GM18909 (cell line): ENCODE measurements at regions not wholly inside any gene's neighbourhood (a gene's known extent, or its start where the extent isn't known, plus 50 kb on each side); places are given as distances from the start of the nearest gene placed in this dataset.
"Not testable (repeated sequence)": the region's sequence is repeated elsewhere in the genome, so short reads cannot be mapped to it uniquely, and the experiment has no call there.

Source experiments
- ATAC-seq: cut with Tn5 transposase; IDR thresholded peaks from one replicate; pipeline ENCODE4 v1.9.1; 2021; ENCODE audit warnings: mild to moderate bottlenecking; ENCODE audit not compliant: unreplicated experiment, poor library complexity

DNA sequence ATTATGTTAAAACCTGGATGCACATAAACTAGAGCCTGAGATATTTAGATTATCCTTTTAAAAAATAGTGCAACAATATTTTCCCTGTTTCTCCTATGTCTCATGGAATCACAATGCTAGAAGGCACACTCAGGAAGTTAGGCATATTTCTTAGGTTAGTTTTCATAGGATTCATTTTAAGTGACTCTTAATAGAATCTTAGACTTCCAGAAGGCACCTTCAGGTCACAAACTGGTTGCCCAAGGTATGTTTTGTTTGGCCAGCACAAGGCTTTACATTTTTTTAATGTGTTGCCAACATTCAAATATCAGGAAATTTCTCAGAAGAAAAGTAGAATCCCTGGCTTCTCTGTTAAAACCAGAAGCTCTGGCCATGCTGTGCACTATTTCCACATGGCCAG, 129.3 kb downstream of the LNPK start:
- ATAC-seq: no peak

DNA sequence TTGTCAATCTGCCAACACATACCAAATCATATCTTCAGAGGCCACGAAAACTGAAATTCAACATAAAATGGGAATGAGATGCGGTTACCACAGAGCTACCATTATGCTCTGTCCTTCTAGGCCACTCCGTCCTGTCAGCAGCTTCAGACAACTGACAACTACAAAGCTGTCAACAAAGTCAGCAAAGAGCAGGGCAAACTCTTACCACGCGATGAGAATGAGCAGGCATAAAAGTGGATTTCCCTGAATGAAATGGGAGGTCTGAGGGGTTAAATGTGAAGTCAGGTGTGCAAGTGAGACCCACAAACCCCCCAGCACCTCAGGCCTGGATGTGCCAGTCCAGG, 130.1 kb downstream of the LNPK start:
- ATAC-seq: no peak

DNA sequence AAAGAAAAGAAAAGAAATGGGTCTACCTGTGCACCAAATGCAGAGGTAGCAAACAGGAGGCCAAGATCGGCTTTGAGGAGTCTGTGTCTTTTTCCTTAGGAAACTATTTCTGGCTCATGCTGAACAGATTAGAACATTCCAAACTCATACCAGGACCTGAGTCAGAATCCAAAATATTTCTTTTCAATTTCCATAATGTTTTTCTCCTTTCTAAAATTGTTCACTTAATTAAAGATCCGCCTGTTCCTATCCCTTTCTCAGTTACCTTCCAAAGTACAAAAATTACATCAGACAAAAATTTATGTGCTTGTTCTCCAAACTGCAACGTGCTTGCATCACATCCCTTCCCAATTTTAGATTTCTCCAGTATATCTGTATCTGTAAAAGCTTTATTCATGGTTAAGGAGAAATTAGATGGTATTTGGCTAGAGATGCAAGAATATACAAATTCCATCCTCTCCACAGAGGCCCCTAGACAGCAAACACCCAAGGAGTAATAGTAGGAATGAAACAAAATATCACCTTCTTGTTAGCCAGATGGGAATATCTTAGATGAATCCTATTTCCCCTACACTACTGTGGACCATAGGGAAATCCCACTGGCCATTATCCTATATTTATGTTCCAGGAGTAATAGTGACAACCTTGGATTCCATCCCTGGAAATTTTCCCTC, 130.6 kb downstream of the LNPK start:
- no peak for ATAC-seq

DNA sequence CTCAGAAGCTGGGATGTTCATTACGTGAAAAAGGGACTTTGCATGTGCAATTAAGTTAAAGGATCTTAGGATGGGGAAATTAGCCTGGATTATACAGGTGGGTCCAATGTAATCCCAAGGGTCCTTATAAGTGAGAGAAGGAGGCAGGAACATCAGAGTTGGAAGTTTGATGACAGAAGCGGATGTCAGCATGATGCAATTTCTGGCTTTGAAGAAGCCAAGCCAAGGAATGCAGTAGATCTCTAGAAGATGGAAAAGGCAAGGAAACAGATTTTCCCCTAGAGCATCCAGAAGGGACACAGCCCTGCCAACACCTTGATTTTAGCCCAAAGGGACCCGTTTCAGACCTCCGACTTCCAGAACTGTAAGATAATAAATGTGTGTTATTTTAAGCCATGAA, 136.4 kb downstream of the LNPK start:
- no peak for ATAC-seq

DNA sequence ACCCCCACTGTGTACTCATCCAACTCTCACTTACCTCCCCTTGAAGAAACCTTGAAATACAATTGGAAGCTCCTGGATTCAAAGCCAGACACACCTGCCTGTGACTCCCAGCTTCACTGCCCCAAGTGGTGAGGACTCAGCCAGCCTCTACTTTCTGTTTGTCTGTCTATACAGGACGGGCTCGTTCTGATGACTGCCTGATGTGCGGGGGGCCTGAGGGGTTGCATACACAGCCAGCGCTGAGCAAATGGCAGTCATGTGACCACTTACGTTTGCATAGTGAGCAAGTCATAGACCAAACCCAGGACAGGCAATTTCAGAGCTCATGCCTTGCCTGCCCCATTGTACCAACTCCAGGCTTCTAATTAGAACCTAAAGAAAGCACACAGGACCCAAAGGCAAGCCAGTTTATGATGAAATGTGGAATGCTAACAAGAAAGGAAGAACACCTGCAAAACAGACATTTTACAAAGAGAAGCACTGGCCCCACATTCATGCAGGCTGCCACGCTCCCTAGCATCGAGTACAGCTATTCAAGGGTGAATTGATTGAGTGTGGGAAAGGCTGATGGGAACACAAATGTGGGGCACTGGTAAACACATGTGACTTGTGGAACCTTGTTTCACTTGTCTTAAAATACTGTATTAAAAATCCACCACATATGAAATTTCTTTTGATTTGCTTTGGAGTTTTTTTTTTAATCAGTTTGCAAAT, 137.8 kb downstream of the LNPK start:
- ATAC-seq: no peak

DNA sequence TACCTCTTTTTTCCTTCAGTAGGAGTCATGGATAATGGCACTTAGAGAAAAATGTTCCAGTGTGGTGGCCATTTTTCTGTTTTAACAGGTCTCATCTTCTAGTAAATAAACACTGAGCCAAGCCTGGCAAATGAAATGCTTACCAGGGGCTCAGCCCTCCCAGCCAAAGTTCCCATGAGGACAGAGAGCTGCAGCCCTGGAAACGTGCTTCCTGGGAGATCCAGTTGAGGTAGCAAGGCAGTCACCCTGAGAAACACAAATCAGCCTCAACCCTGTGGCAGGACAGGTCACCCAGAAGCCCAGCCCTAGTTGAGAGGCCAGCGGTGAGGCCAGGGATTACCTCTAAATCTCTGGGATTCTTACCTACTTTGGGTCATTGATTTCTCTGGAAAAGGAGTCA, 140.1 kb downstream of the LNPK start:
- ATAC-seq: no peak

DNA sequence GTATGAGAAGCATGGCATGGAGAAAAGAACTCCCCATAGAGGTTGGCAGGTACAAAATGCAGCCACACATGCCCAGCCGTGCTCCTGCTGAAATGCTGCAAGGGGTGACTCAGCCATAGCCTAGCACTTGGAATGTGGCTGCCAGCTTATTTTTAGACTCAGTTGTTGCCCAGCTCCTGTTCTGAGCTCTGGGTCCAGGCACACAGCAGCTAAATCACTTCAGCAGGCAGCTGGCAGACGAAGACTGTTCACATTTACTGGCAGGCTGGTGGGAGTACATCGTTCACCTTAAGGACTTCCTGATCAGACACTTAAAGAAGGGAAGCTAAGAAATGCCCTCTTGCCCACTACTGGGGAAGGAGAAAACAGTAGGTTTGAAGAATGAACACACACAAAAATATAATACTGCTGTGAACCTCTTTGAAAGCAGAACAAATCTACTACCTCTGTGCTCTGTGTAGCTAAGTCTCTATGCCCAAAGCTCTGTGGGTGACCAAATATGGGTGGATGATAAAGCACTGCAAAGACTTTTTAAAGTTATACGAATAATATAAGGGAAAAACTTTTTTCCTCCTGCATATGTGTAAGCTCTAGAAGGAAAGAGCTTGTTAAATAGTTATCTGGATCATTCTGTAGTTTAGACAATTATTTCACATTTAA, 146.1 kb downstream of the LNPK start:
- ATAC-seq: no peak

DNA sequence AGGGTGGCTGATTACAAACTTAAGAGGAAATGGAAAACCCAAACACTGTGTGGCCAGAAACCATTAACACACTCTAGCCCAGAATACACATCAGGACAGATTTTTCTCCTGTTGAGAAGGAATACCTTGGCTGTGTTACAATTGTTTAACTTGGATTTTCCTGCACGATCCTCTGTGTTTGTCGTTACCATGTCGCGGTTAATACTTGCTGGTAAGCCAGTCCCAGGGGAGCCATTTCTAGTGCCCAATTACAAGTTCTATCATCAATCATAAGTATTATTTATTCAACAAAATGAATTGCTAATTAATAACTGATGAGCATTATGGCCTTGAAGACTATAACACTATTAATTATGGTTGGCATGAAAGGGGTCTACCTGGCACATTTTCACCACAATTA, 146.8 kb downstream of the LNPK start:
- ATAC-seq: no peak

DNA sequence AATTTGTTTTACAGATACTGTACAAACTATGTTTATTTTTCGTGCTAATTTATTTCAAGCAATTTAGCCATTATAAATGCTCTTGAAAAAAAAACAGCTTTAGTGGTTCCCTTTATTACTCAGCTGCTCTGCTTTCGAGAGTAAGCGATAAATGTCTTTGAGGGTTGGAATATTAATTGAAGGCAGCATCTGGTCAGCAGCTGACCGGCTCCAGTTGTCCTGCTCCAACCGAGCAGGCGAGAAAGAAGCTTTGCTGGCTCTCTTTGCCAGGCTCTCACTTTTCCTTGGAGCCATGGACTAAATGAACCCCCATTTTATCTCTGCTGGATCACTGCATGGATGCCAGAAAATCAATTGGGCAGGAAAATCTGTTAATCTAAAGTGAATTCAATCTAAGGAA, 147.4 kb downstream of the LNPK start:
- no peak for ATAC-seq

DNA sequence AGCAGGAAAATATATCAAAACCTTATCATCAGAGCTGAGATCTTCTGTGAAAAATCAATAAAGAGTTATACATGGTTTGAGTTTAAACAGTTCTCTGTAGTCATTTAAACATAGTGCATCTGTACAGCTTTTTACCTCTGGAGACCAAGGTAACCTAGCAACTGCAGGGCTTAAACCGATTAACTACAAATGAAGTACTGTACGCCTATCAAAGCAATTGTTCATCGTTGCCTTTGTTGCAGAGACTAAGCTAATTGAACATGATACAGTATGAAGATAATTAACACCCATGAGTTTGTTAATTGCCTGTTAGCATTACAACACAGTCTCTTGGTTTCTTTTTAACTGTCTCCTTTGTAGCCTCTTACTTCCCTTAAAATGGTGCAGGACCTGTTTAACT, 147.9 kb downstream of the LNPK start:
- ATAC-seq: no peak

DNA sequence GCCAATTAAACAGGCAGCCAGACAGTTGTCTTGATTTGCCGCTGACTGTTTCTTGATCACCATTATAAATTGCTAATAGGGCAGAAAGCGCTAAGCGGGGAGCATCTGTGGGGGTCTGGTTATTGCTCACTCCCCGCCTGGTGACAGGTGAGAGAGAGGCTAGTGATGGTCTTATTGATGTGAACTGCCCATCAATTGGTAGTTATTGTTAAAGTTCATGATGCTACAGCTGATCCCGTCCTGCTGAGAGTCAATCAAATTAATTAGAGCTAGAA, 148.5 kb downstream of the LNPK start:
- no peak for ATAC-seq

DNA sequence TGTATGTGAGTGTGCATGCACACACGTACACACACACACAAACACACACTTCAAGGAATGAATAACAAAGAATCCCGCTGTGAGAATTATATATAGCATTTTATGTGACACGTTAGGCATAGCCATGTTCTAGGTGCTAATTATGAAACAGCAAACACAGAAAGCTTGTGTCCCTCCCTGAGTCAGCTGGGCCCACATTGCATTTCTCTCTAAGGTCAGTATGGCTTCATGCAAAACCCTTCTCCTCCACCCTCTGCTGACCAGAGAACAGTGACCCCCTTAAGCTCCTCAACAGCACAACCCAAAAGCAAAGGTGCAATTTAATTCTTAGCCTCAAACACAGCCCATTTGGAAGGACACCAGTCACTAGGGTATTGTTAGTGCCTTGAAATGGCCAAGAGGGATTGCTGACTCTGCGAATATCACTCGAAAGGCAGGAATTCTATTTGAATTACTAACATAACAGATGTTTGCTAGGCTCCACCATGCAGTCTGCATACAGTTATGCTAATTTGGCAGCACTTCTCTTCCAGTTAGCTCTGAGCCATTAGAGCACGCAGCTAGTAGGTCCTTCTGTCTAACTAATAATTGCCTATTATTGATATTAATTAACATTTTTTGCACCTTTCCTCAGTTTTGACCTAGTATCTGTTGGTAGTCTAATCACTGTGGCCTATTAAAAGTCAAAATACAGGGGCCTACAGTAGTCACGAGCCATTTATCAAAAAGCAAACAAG, 149.0 kb downstream of the LNPK start:
- ATAC-seq: no peak

DNA sequence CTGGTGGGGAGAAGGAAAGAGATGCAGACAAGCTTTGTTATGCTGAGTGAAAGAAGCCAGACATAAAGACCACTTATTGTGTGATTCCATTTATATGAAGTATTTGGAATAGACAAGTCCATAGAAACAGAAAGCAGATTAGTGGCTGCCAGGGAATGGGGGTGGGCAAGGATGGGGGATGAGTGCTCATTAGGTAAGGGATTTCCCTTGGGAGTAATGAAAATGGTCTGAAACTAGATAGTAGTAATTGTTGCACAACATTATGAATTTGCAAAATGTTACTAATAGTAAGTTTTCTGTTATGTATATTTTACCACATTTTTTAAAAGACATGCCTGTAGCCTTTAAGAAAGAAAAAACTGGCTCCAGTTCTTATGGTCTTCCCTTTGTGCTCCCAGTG, 154.9 kb downstream of the LNPK start:
- no peak for ATAC-seq

DNA sequence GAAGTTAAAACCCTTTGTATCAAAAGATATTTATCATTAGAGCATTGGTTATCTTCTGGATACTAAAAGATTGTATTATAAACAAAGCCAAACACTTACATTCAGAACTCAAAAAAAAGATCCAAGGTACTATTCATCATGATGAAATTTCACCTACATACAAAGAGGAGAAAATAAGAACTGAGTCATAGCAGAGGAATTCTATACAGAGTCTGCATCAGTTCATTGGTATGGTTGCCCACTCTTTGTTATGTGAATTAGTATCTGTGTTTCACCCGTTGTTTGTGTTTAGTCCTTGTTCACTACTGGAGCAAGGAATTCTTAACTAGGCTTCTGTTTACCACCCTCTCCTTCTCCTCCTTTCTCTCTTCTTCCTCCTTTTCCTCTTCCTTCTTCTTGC, 157.9 kb downstream of the LNPK start:
- ATAC-seq: no peak

DNA sequence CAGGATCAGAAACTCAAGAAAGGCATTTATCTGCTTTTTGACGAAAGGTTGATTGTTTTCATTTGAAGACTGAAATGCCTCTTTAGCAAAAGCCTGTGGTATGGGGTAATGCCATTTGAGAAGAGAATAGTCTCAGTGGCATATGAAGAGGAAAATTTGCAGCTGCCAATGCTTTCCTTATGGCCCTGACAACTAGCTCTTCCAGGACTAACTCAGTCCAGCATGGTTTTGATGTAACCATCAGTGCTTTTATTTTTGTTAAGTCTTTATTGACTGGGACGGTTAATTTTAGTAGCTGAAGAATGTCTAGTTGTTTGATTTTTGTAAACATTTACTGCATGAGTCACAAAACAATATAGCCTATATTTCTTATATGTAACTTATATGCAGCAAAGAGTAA, 158.4 kb downstream of the LNPK start:
- ATAC-seq: no peak

DNA sequence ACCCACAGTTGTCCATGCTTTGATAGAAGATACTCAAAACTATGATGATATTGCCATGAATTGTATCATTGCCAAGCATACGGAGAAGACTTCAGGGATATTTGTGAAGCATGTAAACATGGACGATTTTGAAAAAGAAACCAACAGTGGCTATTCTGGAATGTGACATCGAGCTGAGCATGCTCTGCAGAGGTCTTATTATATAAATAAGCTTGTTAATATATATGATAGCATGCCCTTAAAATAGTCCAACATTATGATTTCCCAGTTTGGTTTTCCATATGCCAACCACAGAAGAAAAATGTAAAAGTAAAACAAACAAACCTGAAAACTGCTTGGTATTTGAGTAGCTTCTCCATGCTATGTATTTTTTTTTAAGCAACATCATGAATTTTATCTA, 159.1 kb downstream of the LNPK start:
- no peak for ATAC-seq

DNA sequence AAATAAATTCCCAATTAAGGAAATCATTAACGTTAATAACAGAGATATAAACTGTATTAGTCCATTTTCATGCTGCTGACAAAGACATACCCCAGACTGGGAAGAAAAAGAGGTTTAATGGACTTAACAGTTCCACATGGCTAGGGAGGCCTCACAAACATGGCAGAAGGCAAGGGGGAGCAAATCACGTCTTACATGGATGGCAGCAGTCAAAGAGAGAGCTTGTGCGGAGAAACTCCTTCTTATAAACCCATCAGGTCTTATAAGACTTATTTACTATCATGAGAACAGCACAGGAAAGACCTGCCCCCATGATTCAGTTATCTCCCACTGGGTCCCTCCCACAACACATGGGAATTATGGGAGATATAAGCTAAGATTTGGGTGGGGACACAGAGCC, 161.3 kb downstream of the LNPK start:
- ATAC-seq: not testable (repeated sequence)

DNA sequence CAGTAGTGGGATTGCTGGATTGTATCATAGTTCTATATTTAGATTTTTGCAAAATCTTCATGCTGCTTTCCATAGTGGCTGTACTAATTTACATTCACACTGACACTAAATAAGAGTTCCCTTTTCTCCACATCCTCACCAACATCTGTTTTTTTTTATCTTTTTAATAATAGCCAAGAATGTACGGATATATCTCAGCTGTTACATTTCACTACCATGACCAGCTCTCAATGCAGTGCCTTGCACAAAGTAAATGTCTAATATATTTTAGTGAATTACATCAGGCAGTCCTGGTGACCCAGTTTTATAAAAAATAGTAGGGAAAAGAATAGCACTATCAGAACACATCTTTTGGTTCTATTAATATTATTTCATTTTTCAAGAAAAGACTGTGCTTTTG, 161.8 kb downstream of the LNPK start:
- ATAC-seq: no peak

DNA sequence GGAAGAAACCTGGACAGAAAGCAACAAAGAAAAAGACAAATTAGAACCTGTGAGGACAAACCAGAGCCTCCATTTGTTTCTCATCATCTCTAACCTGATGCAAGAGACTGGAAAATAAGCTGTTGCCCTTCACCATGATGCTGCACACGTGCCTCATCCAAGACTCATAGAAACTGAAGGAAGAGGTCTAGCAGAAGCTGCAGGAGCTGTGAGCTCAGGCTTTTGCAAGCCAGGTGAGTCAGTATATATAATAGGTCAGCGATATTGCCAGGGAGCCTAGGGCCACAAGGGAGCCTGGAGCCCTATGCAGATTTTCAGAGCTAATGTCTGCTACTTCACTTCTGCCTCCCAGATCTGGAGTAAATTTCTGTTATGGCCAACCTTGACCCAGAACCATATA, 163.1 kb downstream of the LNPK start:
- no peak for ATAC-seq

DNA sequence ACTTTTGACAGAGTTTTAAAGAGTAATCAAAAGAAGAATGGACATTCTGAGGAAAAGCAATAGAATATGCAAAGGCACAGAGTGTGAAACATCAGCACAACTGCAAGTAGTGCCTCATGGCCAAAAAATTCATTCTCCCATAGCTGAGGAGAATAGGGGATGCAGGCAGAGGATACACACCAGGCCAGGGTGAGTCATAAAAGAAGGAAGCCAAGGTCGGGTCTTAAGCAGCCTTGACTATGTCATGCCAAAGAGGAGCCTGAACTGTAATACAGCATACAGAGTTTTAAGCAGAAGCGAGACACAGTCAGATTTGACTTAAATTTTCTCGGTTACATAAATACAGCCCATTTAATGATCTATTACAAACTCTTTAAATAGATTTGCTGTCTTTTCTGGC, 165.0 kb downstream of the LNPK start:
- no peak for ATAC-seq

DNA sequence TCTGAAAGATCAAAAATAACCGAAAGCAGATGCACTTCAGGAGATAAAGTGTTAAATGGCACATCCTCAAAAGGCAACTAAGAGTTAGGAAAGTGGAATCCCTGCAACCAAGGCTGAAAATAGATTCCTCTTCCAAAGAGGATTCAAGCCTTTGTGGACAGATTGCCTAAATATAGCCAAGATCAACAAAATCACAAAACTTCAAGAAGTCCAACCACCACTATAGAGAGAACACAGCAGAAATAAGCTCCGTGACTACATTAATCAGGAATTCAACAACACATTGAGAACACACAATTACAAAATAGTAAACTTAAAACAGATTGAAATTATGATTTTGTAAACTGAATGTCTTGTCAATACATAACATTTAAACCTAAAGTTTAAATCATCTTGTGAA, 165.7 kb downstream of the LNPK start:
- no peak for ATAC-seq

DNA sequence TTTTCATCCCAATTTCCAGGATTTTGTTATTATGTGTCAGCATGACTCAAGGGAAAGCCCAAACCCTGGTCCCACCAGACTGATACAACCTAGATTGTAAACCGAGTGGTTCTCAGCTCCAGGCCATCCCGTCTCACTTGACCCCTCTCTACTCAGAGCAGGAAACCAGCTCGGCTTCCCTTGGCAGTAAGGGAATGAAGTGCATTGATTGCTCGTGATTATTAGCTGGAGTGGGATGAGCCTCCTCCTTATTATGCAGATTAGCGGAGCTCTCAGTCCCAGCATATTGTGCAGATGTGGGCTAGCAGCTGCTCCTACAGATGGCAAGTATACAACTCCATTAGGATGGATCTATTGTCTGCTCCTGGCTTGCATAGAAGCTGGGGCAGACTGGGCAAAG, 167.6 kb downstream of the LNPK start:
- ATAC-seq: no peak
